NCI-H524 treated with DMSO at 0.1 percent for 48 hours (cell line): ENCODE measurements at regions not wholly inside any gene's neighbourhood (a gene's known extent, or its start where the extent isn't known, plus 50 kb on each side); places are given as distances from the start of the nearest gene placed in this dataset.
A peak's percentile ranks its signal among the peaks of the same experiment; 100 is the strongest.

Experiments
- DNase-seq: peaks from one replicate; lab custom pipeline; 2025; lab: John Stamatoyannopoulos, UW

DNA sequence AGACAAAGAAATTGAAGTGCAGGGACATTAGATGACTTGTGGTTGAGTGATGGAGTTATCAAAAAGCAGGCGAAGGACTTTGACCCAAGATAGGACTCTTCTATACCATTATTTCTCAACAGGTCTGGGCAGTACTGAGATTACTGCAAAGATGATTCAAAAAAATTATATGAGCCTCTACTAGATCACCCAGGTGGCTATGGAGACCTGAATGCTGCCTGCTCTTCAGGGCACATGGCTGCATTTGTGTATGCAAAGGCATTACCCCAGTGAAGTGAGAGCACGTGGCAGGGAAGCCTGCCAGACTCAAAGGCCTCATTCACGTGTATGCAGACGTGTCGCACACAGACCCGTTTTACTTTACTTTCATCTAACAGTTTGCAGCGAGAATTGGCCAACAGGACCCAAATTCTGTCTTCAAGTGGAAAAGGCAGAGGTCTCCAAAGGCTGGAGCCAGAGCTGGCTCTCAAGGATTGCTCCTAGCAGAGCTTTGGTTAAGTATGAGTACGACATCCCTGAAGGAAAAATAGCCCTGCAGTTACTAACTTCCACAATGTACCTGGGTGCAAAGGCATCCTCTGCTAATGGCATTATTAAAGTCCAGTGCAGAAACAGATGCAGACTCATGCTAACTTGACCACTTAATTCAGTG lies 113.8 kb upstream of the ARMC2 start:
- DNase-seq: no peak

DNA sequence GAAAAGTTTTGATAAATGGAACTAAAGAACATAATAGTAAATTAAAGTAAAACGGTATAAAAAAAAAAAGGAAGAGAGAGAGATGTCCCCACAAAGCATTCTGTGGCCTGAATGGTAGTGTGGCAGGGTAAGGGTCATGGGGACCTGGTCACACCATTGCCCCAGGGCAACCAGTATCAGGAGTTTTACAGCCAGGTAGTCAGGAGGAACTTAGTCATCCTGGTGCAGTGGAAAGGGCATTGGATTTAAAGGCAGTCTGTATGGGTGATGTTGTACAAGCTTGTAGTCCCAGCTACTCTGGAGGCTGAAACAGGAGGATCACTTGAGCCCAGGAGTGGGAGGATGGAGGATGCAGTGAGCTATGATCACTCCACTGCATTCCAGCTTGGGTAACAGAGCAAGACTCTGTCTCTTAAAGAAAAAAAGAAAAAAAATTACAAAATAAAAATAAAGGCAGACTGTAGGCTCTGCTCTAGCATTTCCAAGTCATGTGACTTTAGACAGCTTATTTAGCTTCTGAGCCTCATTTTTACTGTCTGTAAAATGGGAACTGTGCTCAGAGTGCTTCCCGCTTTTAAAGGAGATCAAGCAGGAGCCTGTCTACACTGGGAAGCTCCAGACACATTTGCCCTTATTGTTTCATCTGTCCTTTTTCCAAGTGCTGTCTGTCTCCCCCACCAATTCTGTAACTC lies 112.8 kb upstream of the ARMC2 start:
- DNase-seq: no peak

DNA sequence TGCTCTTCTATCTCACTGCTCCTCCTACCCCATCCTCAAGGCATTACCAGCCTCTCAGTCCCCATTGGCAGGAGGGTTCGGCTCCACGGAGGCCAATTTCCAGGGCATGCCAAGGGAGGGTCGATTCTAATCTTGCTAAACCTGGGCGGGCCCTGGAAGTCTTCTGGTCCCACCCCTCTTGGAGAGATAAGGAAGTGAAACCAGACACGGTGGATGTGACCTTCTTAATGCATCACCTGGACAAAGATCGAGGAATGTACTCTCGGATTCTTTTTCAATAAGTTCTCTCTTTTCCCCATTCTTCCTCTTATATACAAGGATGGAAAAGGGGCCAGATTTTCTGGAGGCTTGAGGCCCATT lies 112.2 kb upstream of the ARMC2 start:
- DNase-seq: no peak

DNA sequence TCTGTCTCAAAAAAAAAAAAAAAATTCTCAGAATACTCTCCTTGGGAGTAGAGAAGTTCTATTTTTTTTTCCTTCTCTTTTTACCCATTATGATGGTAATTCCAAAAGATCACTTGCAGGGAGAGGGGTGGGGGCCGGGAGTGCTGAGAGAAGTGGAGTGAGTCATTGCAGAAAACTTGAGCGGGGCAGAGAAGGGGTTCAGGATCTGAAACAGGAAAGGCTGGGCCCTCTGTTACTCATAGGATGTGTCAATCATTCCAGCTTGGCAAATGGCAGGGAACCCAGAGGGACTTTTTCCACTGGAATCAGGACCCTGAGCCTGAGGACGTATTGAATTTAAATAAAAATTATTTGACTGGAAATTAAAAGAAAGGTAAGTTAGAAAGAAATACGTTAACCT lies 111.4 kb upstream of the ARMC2 start:
- no peak for DNase-seq

DNA sequence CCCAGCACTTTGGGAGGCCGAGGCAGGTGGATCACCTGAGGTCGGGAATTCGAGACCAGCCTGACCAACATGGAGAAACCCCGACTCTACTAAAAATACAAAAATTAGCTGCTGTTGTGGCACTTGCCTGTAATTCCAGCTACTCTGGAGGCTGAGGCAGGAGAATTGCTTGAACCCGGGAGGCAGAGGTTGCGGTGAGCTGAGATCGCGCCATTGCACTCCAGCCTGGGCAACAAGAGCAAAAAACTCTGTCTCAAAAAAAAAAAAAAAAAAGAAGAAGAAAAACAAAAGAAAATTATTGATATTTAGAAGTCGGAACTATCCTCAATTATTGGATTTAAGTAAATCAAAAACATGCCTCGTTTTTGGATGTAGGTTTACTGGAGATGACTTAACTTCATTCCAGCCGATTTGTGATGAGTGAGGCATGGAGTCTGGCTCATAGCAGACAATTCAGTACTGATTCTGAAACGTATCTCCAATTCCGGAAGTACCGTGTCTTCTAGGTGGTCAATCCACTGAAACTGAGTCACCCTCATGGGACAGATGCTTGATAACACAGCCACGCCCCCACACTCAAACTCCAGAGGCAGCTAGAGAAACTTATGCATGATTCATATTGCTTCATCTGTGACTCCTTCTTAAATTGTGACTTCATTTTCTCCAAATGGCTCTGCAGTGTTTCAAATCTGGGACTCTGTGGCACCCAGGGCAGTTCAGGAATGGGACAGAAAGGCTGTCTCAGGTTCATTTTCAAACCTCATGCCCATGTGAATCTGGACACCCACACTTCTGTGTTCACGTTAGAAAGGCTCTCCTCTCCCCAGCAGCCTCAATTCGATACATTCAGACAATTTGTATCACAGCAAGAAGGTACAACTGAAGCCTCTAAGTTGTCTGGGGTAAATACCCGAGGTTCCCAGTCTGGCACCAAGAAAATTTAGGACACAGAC lies 110.4 kb upstream of the ARMC2 start:
- DNase-seq: no peak

DNA sequence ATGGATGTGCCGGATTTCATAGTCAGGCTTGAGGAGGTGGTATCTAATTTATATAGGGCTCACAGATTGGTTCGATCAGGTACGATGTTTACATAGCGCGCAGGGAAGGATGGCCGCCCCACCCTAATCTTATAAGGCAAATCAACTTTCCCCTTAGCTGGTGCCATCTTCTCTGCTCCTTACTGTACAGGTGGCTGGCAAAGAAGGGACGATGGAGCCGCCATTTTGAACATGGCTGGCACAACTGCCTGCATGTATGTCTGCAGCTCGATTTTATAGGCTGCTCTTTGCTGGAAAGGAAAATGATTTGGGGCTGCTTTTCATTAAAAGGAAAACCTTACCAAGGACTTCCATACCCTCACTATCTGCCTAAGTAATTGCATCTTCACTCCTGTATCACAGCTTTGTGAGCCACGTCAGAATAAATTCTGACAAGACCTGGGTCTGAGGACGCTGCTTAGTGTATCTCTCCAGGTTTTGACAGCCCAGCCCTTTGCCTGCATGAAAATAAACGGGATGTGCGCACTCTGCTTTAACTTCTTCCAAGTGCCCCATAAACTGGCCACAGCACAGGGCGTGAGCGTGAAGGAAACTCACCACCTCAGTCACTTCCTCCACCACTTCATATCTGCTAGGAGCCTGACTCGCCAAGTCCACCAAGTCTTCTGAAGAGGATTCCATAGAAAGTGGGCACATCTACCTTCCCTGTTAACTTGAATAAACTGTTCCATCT lies 109.4 kb upstream of the ARMC2 start:
- no peak for DNase-seq

DNA sequence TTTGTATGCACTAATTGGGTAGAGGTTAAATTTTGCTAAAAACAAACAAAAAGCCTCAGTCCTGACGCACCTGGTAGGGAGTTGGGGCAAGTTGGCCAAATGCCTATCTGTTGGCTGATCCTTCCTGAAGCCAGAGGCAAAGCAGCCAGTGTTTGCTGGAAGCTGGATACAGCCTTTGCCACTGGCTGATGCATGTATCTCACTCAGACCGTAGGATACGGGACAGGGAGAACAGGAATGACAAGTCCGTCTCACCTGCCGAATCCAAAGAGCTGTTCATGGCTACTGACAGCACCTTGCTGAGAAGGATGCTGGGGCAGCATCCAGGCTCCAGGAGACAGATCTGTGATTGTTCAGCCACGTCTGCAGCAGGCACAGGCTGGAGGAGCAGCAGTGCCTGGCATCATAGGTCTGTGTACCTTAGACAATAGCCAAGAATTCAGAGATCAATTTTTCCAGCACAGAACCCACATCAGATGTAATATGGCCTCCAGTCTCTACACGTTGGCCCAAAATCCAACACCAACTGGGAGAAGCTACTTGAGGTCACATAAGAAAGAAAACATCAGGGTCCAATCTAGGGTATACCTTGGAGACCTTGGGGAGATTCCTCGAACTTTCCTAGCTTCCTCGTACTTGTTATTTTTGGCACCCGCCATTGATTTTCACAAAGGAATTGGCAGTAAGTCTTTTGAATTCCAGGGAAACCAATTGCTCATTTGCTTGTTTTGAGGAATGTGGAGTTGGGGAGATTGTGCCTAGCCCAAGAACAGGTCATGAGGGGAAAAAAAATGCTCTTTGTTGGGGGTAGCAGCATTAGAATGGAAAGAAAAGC lies 108.5 kb upstream of the ARMC2 start:
- DNase-seq: no peak

DNA sequence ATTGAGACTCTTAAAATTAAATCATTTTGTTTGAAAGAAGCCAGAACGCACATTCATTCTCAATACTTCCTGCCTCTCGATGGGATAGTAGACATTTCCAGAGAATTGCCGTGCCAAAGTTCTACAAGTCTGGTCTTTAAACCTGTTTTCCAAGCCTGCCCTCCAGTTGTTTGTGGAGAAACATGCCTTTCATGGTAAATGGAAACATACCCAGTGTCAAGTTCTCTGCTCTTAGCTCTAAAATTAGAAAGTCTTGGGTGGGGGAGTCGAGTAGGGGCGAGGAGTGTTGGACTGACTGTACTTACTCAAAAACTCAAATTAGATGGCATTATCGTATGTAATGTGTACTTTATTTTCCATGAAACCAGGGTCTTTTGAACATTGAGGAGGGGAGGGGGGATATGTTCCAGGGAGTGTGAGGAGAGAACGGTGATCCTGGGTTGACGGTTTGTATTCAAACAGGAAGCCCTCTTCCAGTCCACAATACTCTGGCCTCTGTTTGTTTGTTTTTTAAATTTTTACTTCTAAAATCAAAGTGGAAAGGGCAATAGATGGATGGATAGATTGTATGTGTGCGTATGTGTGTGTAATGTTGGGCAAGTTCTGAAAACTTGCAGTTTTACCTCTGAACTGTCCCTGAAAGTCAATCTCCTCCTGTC lies 106.8 kb upstream of the ARMC2 start:
- no peak for DNase-seq

DNA sequence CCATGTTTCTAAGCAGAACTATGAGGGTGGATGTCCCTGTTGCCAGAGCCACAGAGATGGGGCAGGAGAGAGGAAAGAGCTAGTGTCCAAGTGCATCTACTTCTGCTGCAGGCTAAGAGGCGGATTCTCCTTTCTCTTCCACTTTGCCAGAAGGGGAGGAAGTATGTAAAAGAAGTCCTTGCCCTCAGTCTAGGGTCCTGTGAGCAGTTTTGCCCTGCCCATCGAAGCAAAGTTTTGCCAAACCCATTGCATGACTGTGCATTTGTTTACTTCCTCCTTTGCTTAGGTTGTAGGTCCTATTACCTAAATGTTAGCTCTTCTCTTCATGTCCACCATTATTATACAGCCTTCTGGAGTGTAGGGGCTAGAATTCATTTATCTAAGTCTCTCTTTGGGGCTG lies 106.2 kb upstream of the ARMC2 start:
- no peak for DNase-seq

DNA sequence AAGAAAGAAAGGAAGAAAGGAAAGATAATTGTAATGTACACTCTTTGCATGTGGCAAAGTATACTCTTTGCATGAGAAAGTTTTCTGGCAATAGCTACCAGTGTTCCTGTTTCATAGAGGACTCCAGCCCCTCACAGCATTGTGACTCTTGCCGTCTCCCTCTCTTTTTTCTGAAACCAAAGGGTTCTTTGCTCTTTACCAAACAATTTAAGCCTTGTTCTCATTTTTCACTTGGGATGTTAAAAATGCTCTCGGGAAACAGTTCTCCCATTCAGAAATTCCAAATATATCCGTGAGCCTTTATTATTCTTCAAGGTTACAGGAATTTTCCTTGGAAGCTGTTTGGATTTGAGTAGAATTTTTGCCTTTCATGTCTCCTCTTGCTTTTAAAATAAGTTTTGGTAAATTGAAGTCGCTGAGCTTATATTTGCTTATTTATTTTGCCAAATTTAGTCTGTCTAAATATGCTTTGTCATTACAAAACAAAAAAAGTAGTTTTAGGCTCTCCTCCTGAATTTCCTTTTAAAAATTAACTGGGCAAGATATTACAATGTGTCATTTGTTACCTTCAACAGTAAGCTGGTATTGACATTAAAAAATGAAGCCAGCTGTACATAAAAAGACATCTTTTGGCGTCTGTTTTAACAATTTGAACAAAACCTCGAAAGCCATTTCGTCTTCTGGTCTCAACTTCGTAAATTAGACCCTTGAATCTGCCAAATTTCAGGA lies 103.8 kb upstream of the ARMC2 start:
- DNase-seq: no peak

DNA sequence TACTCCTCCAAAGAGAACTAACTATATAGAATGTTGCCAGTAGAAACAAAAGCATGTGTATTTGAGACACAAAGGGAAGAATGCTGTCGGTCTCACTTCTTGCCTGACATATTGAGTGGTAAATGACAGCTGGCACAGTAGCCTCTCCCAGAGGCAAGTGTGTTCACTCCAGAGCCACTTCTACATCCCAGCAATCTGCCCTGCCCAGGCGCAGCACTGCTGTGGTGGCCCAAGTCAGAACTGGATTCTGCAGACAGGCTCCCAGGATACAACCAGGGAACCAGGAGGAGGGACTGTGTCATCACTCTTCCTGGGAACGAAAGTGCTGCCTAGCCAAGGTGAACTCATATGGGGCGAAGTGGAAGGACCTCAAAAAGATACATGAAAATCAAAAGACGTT lies 103.2 kb upstream of the ARMC2 start:
- peak; percentile 77 for DNase-seq

DNA sequence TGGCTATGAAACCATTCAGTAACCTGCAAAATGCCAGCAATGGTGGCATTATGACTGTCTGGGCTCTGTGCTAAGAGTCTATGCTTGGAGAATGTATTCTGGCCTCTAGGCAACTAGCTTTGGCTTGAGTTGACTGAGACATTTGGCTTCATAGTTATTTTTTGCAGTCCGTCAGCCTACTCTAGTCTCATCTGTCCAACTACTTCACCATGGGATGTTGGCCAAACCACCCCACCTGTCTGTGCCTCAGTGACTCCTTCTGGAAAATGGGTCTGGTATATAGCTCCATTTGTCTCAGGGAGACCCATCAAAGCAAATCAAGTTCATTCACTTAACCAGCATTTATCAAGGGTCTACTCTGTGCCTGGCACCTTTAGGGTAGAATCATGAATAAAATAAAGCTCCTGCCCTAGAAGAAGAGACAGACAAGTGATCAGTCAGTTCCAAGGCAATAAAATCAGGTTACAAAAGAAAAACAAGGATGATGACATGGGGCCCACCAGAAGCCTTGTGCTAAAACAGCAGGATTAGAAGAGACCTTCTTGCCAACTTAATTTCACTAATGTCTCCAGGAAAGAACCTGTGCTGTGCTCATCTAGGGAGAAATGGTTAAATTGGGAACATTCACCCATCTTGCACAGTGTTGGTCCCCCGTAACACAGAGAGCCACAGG lies 102.4 kb upstream of the ARMC2 start:
- DNase-seq: no peak

DNA sequence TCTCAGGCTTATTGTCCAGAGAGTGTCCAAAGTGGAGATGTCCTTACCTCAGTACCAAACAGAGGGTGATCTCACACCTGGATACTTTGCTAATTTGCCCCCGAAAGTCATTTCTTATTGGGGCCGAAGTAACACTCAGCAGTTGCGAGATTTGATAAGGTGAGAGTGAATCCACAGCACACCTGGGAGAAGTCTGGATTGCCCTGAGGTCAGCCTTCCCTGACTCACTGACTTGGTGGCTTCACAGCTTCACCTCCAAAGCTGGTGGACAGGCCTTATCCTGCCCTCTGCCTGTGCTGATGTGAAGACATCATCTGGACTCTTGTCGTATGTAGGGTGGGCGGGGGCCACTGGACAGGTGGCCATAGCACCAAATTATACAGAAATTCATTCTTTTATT lies 101.9 kb upstream of the ARMC2 start:
- DNase-seq: no peak

DNA sequence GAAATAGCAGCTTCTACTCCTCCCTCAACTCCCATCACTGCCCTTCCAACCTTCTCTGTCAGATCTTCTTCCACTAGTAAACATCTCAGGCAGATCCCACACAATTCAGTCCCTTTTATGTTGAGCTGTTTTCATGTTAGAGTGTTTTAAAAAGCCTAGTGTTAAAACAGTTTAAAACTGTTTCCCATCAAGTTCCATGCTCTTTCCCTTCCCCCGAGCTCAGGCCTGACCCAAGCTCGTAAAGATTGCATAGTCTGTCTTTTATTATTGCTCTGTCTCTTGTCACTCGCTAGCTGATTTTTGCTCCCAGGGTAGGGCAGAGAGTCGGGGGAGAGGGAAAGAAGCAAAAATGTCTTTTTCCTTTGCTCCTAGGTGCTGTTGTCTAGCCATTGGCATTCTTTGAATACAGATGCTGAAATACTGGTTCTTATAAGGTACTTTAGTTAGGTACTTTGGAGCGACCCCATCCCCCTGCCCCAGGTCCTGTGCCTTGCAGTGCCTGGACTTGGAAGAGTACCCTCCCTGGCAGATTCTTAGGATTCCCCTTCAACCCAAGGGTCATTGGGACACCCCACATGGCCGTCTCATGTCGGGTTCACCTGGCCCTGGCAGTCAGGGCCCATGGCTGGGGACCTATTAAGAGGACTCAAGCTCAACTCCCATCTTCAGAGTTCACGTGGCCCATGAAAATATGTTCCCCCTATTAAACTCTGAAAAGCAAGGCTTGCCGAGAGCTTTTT lies 101.2 kb upstream of the ARMC2 start:
- DNase-seq: no peak

DNA sequence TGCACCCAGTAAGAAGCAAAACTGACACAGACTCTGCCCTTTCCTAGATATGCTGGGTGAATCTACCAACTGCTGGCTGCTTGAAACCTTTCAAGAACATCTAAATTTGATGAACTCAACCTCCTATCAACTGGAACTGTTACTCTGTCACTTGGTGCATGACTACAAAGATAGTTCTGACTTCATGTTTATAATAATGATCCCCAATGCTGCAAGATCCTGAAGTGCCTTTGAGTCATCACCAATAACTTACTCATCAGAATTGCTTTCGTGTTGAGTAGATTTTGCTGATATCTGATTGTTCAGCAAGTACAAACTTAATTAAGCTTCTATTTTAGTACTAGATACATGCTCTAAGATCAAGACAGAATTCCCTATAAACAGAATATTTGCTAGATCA lies 100.2 kb upstream of the ARMC2 start:
- DNase-seq: no peak

DNA sequence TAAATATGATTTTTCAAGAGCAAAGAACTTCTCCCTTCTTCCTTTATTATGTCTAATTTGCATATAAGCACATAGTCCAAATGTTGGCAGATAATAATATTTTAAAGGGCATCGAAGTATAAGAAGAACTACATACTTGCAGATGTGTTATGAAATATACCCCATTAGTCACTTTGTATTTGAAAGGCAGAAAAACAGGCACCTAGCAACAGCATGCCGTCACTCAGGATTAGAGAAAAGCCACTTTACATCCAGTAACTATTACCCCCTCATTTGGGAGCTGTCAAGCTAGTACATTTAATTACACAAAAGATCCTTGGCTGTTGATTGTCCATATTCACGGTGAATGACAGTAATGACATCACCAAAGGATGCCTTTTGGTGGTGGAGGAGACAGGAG lies 99.3 kb upstream of the ARMC2 start:
- DNase-seq: no peak

DNA sequence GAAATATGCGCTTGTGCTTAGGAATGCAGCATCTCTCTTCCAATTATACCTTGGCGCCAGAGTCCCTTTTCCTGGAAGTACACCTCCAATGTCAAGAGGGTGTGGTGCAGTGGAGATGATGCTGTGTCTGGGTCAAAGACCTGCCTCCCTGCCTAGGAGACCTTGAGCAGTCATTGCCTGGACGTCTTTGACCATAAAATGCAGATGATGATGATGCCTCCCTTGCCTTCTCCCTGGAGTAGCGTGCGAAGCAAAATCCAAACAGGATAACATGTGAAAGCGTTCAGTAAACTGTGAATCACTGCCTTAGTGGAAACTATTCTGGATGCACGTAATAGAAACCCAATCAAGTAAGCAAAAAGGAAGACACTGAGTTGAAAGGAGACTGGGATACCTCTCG lies 97.4 kb upstream of the ARMC2 start:
- no peak for DNase-seq

DNA sequence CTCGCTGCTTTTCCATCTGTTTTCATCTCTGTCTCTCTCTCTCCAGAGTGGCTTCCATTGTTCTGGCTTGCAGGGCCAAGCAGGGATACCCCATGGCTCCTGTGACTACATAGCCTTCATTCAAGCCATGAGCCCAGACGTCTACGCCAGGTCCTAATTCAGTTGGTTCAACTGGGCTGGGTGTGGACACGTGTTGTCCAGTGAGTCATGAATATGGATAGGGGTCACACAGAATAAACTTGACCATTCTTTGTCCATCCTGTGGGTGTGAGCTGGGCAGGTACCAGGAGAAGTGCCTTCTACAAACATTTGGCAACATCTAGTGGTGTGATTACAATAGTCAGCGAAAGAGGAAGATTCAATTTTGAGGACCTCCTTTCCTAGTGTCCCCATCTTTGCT lies 96.9 kb upstream of the ARMC2 start:
- DNase-seq: no peak
